ENCODE measurements at regions not wholly inside any gene's neighbourhood (a gene's known extent, or its start where the extent isn't known, plus 50 kb on each side); places are given as distances from the start of the nearest gene placed in this dataset.

GRCh38 chr20:62527781-62528180 is 52.0 kb upstream of the GATA5 start:
- no peak for DNase-seq

- no peak for DNase-seq
Observed at GRCh38 chr20:62528983-62529891, 53.4 kb upstream of the GATA5 start.

GRCh38 chr20:62529896-62530642 is 54.3 kb upstream of the GATA5 start:
- DNase-seq: no peak

- DNase-seq: no peak
Observed at GRCh38 chr20:62530643-62531032, 54.8 kb upstream of the GATA5 start.

GRCh38 chr20:62531046-62531838 is 55.4 kb upstream of the GATA5 start:
- no peak for DNase-seq

- no peak for DNase-seq
Observed at GRCh38 chr20:62532921-62533320, 57.1 kb upstream of the GATA5 start.

- no peak for DNase-seq
Observed at GRCh38 chr20:62533591-62534495, 58.0 kb upstream of the GATA5 start.

- DNase-seq: no peak
Observed at GRCh38 chr20:62534526-62535221, 58.9 kb upstream of the GATA5 start.

- DNase-seq: no peak
Observed at GRCh38 chr20:62535282-62535811, 59.6 kb upstream of the GATA5 start.

- no peak for DNase-seq
Observed at GRCh38 chr20:62535964-62536363, 60.2 kb upstream of the GATA5 start.

- DNase-seq: no peak
Observed at GRCh38 chr20:62536871-62537401, 61.1 kb upstream of the GATA5 start.

GRCh38 chr20:62537649-62538292 is 62.0 kb upstream of the GATA5 start:
- no peak for DNase-seq

- DNase-seq: no peak
Observed at GRCh38 chr20:62539198-62540045, 63.6 kb upstream of the GATA5 start.

GRCh38 chr20:62540504-62540903 is 64.7 kb upstream of the GATA5 start:
- no peak for DNase-seq

- no peak for DNase-seq
Observed at GRCh38 chr20:62542862-62543261, 67.1 kb upstream of the GATA5 start.

GRCh38 chr20:62543470-62544302 is 67.9 kb upstream of the GATA5 start:
- no peak for DNase-seq

GRCh38 chr20:62544505-62545055 is 68.8 kb upstream of the GATA5 start:
- DNase-seq: no peak

GRCh38 chr20:62545271-62545670 is 69.5 kb upstream of the GATA5 start:
- DNase-seq: no peak

All from T1000 (cell line).